Fibroblast of peridontal ligament (primary cell): ENCODE measurements at regions not wholly inside any gene's neighbourhood (a gene's known extent, or its start where the extent isn't known, plus 50 kb on each side); places are given as distances from the start of the nearest gene placed in this dataset.

Experiments used
- DNase-seq: peaks from one replicate; pipeline ENCODE4 v3.0.0-alpha.2; 2010; ENCODE audit errors: extremely low read depth

DNA sequence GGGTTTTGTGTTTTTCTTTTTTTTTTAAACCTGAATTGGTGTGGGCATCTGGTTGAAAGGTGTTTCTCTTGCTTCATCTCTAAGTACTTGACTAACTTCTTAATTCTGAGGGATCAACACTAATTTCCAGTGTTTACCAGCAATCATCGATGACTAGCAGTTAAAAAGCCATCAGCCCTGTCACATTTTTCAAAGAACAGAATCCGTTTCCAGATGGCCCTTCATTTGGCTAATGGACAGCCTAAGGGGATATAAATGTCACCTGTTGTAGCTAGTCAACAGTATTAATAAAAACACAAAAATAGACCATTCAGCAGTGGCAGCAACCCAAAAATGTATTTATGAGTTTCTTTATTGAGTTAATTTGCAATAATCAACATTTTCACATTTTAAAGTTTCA is 1076.5 kb downstream of the MAT2B start:
- DNase-seq, result no peak

DNA sequence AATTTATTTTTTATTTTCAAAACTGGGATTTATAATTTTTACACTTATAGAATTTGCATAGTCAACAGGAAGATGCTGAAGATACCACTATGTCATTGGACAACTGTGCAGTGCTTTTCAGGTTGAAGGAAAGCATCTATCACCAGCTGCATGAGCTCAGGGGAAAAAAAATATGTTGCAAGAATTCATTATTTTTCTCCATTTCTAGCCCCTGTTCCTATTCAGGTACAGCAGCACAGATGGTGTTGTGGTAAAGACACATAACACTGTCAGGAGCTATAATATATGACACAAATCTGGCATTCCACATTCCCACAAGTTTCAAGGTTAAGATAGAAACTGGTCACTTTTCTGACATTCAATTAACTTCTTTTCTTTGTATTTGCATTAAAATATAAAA is 1088.6 kb downstream of the MAT2B start:
- no peak for DNase-seq

DNA sequence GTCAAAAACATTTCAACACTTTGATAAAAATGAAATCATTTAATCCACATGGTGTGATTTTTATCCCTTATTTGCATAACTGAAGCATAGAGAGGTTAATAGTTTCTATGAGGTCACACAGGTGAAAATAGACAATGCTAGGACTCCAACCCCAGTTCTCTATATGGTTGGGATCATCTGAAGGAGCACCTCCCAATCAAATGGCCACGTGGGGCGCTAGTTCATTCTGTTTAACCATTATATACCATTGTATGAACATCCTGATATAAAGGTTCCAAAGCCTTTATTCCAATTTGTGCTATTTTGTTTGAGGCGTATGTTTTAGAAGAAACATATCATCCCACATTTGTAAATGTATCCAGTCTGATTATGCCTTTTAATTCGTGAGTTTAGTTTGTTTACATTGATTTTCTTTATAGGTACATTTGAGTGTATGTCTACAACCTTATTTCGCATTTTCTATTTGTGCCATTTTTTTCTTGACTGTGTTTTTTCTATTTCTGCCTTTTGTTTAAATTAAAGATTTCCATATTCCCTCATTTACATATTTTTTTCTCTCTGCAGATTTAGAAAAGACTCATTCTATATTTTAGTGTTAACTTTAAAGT is 1092.0 kb downstream of the MAT2B start:
- no peak for DNase-seq

DNA sequence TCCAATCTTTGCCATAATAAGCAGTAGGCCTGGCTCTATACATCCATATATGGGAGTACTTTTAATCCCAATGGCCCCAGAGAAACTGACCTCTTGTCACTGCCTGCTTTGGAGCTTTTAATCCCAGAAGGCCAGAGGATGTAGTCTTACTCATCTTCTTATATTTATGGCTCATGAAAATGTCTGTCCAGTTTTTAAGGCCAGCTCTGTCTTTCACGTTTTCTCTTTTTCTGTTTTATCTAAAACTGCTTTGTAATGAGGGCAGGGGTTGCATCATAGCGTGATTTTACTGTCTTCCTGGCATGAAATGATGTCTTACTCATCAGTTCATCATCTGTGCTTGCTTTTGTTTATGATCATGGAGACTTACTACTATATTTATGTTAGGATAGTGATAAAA is 1094.9 kb downstream of the MAT2B start:
- peak; percentile 80 for DNase-seq

DNA sequence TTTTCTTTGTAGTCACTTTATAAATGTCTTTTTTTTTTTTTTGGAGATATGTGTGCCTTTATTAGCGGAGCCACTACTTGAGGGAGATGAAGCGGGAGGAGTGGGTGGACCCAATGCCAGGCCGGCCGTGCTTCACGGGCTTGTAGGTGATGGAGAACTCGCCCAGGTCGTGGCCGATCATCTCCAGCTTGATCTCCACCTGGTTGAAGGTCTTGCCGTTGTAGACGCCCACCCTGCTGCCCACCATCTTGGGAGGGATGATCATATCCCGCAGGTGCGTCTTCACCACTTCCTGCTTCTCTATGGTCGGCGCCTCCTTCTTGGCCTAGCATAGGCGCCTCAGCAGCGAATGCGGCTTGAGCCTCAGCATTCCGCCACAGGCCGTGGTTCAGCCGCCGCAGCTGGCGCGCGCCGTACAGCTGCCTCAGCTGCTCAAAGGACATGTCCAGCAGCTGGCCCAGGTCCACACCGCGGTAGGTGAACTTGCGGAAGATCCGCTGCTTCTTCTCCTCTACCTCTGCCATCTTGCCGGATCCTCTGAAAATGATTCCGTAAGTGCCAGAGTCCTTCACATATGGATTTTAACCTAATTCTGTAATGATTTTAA is 1095.6 kb downstream of the MAT2B start:
- DNase-seq, result no peak

DNA sequence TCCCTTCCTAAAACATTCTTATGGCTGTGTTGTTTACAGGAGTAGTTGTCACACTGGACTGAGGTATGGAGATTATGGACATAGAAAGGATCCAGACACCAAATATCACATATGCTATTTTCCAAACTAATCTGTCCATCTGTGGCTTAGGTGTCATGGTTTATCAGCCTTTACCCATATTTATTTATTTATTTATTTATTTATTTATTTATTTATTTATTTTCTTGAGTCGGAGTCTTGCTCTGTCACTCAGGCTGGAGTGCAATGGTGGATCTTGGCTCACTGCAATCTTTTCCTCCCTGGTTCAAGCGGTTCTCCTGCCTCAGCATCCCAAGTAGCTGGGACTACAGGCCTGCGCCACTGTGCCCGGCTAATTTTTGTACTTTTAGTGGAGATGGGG is 1103.1 kb downstream of the MAT2B start:
- no peak for DNase-seq

DNA sequence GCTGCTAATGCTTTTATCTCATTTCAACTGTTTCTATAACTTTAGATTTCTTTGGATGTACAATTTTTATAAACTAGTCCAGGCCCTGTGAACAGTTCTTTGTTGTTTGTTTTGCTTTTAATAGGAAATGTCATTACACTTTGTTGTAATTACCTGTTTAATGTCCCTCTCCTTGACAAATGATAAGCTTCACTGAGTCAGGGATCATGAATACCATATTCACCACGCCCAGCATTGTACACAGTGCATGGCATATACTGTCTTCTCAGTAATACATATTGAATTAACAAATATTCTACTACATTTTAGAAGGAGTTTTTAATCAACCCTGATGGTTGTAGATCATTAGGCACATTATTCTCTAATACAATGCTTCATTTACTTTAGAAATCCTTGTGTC is 1105.0 kb downstream of the MAT2B start:
- DNase-seq, result no peak

DNA sequence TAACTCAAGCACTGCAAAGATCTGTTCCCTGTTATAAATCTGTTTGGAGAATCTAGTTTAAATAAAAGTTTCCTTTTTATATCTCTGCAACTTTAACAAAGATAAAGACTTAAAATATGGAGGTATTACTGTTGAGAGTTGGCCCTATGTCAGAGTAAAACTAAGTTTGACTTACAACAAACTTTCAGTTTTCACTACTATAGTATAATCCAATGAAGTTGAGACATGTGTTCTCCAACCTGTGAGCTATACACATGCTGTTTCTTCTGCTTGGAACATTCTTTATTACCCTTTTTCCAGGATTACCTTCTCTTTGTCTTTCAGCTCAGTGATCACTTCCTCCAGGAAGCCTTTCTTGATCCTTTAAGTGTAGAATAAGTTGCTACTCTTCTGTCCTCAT is 1109.3 kb downstream of the MAT2B start:
- DNase-seq, result no peak

DNA sequence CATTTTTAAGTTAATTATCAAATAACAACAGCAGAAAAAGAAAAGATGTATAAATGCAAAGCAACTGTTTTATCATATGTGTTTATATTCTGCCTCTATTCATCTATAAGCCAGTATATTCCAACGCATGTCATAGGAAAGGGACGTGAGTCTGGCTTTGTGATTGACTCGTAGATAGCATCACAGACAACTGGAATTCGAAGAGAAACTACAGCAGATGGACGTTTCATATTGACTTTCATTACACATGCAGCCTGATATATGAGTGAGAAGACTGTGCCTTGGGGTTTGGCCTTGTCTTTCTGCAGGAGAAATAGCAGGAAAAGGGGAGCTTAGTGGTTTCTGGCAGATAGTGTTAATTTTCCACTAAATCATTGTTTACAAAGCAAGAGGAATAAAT is 1111.9 kb downstream of the MAT2B start:
- DNase-seq, result no peak

DNA sequence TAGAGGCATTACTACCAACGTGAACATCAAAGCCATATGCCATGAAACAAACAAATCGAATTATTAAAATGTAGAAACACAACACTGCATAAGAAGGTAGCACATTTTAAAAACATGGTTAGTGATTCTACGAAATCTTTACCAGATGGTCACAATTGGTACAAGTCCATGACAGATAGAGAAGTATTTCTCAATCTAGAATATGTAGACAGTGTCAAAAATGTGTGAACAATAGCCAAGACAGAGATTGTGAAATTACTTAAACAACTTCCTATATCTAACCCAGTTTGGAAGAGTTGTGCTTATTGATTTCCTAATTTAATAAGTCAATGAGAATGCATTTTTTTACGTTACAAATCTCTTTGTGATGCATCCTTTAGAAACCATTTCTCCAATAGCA is 1121.6 kb downstream of the MAT2B start:
- peak; percentile 1 for DNase-seq

DNA sequence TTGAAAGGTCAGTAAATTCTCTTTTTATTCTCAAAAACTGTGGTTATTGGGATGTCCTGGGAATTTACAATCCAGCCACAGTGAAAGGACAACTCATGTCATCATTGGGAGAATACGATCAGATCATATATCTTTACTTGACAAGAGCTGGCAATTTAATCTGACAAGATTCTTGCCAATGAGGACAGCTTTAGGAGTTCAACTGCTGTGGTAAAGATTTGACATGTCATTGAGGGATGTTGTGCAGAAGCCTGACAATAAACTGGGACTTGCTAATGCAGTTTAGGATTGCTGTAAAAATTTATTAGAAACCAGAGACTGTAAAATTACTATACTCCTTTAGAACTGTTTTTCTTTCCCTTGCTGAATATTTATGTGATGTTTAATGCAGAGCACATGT is 1131.0 kb downstream of the MAT2B start:
- DNase-seq, result no peak

DNA sequence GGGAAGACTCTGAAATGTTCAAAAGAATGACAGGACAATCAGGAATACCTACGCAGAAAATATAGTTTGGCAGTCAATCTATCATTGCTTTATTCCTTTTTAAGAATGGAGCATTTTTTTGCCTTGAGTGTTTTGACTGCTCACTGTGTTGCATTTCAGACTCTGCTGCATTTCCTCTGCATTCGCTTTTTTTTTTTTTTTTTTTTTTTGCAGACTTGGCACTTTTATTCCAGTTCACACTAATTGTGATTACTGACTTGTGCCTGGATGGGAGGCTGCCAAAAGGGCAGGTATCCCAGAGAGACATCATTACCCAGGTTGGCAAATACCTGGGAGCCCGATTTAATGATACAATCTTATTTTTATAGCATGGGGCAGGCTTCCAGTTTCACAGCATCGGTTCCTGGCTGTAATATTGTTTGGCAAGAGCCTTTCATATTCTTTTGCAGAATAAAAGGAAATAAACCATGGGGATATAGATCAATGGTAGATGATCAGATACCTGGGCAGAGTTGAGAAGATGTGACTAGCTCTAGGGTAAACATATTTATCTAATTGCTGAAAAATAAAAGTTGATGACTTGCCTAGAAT is 1132.6 kb downstream of the MAT2B start:
- no peak for DNase-seq

DNA sequence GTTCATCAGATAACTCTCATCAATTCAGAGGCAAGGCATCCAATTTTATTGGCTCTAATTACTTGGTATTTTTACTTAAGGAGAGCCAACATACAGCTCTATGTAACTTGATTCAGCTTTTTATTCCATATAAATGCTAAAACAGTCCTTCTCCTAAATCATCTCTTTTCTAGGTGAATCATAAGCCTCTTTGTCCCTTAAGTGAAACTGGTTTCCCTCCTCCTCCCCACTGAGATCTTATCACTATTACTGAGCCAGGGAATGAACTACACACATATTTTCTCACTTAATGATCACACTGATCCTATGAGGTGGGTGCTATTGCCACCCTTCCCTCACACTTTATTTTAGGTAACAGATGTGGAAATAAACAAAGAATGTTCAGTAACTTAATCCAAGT is 1143.8 kb downstream of the MAT2B start:
- no peak for DNase-seq

DNA sequence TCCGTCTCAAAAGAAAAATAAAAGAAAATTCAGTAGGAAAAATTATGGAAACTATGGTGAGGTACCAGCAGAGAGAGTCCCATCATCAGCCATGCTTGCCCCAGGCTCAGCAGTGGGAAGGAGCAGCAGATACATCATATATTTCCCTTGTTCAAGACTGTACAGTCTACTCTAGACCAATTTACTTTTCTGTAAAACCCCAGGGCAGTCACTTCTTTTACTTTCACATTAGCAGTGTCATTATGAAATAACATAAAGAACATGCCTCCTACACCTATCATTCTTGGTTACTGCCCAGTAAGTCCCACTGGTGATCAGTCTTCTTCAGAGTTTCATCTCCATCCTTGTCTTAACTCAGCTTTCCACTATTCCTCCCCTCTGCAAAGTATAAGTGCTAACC is 1145.0 kb downstream of the MAT2B start:
- no peak for DNase-seq

DNA sequence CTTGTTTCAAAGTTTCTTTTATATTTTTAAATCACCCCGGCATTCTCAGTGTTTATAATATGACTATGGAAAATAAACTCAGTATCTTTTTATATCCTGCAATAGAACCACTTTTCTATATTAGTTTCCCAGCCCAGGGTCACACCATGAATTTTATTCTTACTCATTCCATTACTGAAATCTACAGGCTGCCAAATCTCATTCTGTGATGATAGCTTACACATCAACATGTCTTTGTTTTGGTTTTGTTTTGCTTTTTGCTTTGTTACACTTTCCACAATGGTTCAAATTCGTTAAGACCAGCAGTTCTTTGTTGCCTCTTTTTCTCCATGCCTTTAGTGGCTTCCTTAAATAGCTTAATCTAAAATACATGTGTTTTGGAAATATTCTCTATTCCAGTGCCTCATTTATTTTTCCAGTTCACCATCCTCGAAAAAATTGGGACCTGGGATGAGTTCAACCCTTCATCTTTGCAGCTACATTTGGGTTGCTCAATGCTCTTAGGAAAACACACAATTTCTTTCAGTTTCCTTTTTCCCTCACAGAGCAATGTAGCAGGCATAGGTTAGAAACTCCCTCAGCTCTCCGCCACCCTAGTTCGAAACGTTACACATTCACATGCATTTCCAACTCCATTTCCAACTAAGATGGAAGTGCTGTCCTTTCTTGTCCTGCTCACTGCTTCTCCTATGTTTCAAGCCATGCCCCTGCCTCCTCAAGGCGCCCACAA is 1146.3 kb downstream of the MAT2B start:
- DNase-seq, result peak; percentile 3

DNA sequence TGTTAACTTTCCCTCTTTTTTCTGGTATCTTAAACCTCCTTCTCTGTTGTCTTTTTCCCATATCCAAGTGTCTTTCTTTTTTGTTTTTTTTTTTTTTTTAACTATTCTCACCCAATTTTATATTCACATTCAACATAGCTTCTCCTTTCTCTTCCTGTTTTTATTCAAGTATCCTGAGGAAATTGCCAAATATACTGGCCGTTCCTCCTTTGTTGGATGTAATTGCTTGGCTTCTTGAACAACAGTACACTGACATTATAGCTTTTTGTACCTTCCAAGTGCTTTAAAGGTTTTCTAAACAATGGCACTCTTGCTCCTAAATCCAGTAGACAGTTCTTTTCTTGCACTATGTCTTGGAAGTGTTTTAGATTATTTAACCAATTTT is 1146.8 kb downstream of the MAT2B start:
- no peak for DNase-seq

DNA sequence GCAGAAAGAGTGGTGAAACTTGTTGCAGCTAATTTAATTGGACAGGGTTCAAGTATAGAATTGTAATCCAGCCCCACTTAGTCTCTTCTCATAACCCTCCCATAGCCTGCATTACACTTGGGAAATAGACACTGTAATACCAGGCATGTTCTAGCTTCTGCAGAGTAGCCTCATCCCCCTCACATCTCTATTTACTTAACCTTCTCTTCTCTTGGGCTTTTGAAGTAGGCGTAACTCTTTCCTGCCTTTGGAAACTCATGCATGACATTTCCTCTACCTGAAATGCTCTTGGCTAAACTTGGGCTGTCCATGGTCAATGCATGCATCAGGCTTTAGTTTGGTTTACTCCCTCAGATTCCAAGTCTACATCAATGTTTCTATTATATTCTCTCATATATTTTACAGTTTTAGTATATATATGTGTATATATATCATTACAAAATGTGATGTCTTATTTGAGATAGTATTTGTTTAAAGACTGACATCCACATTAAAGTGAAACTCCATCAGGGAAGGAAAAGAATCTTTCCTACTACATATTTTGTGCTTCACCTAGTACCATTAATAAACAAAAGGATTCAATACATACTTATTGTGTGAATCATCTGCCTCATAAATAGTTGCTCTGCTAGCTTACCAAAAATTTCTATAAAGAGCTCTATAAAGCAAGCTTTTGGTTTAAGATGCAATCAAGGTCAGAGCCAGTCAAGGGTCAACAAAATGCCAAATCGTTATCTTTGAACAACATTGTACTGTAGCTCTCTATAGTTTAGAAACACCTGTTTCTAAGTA is 1158.0 kb downstream of the MAT2B start:
- peak; percentile 5 for DNase-seq

DNA sequence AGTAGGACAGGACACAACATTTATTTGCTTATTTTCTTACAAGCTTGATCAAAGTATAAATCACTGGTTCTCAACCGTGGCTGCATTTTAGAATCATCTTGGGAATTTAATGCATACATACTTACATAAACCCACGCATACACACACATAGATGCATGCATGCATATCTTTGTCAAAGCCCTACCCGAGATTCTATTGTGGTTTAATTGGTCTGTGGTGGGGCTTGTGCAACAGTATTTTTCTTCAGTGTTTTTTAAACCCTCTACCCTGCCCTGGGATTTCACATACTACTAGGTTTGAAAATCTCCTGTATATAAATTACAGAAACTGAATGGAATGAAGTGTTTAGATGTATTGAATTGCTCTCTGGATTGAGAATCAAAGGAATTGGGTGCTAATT is 1166.2 kb downstream of the MAT2B start:
- peak; percentile 10 for DNase-seq

DNA sequence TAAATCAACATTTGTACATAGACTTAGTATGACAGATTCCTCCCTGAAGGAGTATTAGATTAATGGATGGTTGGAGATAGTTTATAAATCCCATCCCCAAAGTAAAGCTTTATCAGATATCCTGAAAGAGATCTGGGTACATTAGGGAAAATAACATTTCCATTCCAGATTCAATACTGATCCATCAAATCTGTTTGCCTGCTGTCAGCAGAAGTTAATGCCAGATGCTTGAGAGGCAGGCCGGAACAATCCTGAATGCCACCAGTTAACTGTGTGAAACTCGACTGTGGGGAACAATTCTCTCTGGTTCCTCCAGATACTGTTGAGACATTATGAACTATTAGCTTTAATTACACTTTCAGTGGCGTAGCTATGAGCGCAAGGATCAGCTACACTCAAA is 1166.8 kb downstream of the MAT2B start:
- DNase-seq, result no peak

DNA sequence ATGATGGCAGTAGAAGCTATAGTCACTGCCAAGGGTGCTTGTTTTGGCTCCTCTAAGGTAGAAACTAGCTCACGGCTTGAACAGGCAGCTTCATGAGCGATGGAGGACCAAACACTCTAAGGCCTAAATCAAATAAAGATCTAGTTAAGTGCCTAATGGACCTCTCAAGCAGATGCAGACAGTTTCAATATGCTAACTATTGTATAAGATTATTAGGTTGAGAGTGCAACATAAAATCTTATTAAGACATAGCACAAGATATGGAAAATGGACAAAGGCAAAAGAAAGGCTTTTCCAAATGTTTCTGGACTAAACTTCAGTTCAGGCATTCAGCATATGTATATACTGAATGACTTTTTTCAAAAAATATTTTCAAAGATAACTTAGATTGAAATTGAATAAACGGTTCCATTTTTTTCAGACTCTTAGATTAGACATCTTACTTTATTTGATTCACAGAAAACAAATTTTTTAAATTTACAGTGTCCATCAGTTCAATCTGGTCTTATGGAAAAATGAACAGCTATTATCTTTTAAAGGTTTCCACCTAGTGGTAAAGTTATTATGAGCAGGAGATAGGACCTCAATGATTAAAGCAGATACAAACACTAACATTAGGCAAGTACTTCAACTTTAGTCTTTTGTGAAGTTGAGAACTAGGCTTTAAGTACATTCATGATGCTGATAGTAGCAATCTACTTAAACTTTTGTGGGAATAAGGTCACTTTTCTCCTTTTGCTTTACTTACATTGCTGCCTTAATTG is 1167.7 kb downstream of the MAT2B start:
- peak; percentile 30 for DNase-seq

DNA sequence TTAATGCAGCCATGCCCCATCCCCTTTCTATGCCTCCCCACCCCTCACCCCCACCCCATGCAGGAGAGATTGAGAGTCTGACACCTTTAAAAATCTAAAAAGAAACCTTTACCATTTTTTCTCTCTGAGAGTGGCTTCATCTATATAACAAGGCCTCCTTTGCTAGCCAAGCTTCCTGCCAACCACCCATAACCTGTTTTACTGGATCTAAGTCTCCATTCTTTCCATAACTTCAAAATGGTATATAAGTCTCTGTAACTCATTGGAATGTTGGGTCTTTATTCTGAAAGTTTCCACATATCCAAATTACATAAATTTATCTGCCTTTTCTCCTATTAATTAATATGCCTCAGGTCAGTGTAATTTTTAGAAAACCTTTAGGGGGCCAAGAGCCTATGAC is 1174.0 kb downstream of the MAT2B start:
- DNase-seq, result no peak

DNA sequence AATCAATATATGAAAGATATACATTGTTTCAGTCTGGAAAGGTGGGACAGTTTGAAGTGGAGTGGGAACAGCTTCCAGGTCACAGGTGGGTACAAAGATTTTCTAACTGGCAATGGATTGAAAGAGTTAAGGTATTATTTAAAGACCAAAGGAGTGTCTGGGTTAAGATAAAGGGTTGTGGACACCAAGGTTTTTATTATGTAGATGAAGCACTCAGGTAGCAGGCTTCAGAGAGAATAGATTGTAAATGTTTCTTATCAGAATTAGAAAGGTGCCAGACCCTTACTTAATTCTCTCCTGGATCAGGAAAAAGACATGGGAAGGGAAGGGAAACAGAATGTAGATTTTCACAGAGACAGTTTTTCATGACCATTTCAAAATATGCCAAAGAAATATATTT is 1174.8 kb downstream of the MAT2B start:
- no peak for DNase-seq
